OCI-LY1 (cell line): ENCODE measurements at regions not wholly inside any gene's neighbourhood (a gene's known extent, or its start where the extent isn't known, plus 50 kb on each side); places are given as distances from the start of the nearest gene placed in this dataset.
A peak's percentile ranks its signal among the peaks of the same experiment; 100 is the strongest.

Experiments
- H2AFZ ChIP-seq: fragments of 200-600 bp; sonication (generic), shearing (Covaris generic); 2 replicates; pipeline ENCODE4 v1.6.0; 2014; ENCODE audit warnings: antibody characterized with exemption, mild to moderate bottlenecking, low read length
- H3F3A ChIP-seq: fragments of 200-600 bp; sonication (generic), shearing (Covaris generic); 2 replicates; pipeline ENCODE4 v1.6.0; 2014; ENCODE audit warnings: mild to moderate bottlenecking, antibody characterized with exemption, low read length, moderate library complexity; ENCODE audit not compliant: insufficient read depth
- H3K27ac ChIP-seq: fragments of 200-600 bp; sonication (generic); 2 replicates; pipeline ENCODE4 v1.5.1; 2014; ENCODE audit warnings: low read length, mixed run types, mild to moderate bottlenecking, low read depth; ENCODE audit not compliant: poor library complexity, severe bottlenecking
- H3K27me3 ChIP-seq: fragments of 200-600 bp; sonication (generic); 2 replicates; pipeline ENCODE4 v1.6.0; 2014; ENCODE audit warnings: antibody characterized with exemption, mild to moderate bottlenecking, low read length, moderate library complexity; ENCODE audit not compliant: insufficient read depth
- H3K36me3 ChIP-seq: fragments of 200-600 bp; sonication (generic); 2 replicates; pipeline ENCODE4 v1.6.1; 2014; ENCODE audit warnings: mild to moderate bottlenecking, antibody characterized with exemption, low read length, moderate library complexity, mixed read lengths; ENCODE audit not compliant: insufficient read depth
- H3K4me1 ChIP-seq: fragments of 200-600 bp; sonication (generic); 2 replicates; pipeline ENCODE4 v1.5.1; 2014; ENCODE audit warnings: mild to moderate bottlenecking, low read length, moderate library complexity; ENCODE audit not compliant: insufficient read depth, severe bottlenecking
- H3K4me2 ChIP-seq: fragments of 200-600 bp; sonication (generic), shearing (Covaris generic); 2 replicates; pipeline ENCODE4 v1.6.1; 2014; ENCODE audit warnings: low read length
- H3K4me3 ChIP-seq: fragments of 200-600 bp; sonication (generic); 2 replicates; pipeline ENCODE4 v1.5.1; 2014; ENCODE audit warnings: low read length, low read depth, mild to moderate bottlenecking, mixed read lengths; ENCODE audit not compliant: poor library complexity, severe bottlenecking
- H3K79me2 ChIP-seq: fragments of 200-600 bp; shearing (Covaris generic); 2 replicates; pipeline ENCODE4 v1.6.1; 2016; ENCODE audit warnings: mixed run types, low read length, mixed read lengths; ENCODE audit not compliant: insufficient read depth
- H3K9ac ChIP-seq: fragments of 200-600 bp; sonication (generic), shearing (Covaris generic); 2 replicates; pipeline ENCODE4 v1.6.1; 2014; ENCODE audit warnings: mild to moderate bottlenecking, low read length, mixed read lengths
- H3K9me2 ChIP-seq: fragments of 200-600 bp; sonication (generic), shearing (Covaris generic); 2 replicates; pipeline ENCODE4 v1.6.1; 2014; ENCODE audit warnings: low read depth, mild to moderate bottlenecking, low read length, mixed read lengths
- H3K9me3 ChIP-seq: fragments of 200-600 bp; shearing (Covaris generic); 2 replicates; pipeline ENCODE4 v1.6.1; 2014; ENCODE audit warnings: low read length, mixed read lengths
- H4K20me1 ChIP-seq: fragments of 200-600 bp; sonication (generic), shearing (Covaris generic); 2 replicates; pipeline ENCODE4 v1.6.0; 2016; ENCODE audit warnings: mild to moderate bottlenecking, low read length; ENCODE audit not compliant: insufficient read depth
- CTCF ChIP-seq: fragments of 200-600 bp; sonication (generic), shearing (Covaris generic); IDR thresholded peaks from 2 replicates; pipeline ENCODE4 v1.5.1; 2017; ENCODE audit warnings: mild to moderate bottlenecking, antibody characterized with exemption, low read length, moderate library complexity, mixed read lengths
- EZH2 ChIP-seq: fragments of 200-600 bp; sonication (generic), shearing (Covaris generic); IDR thresholded peaks from 2 replicates; pipeline ENCODE4 v1.8.0; 2017; ENCODE audit warnings: borderline replicate concordance, mixed run types, mild to moderate bottlenecking, antibody characterized with exemption, low read length, moderate library complexity, mixed read lengths

GRCh38 chr13:62067821-62068220 lies 652.2 kb upstream of the PCDH20 start:
- TF ChIP-seq EZH2 = no peak
- TF ChIP-seq CTCF = no peak
- Histone ChIP-seq H3F3A (no peaks in the 10 kb centered on the region), H3K27ac (no peak overlapping the region), H3K9ac (no peak overlapping the region), H3K27me3 (no peaks in the 10 kb centered on the region), H3K9me3 (no peaks in the 10 kb centered on the region), H3K79me2 (no peaks in the 10 kb centered on the region), H2AFZ (peak overlapping the region; percentile 88), H3K4me2 (peak overlapping the region; percentile 33), H3K36me3 (no peaks in the 10 kb centered on the region), H3K9me2 (no peaks in the 10 kb centered on the region), H3K4me1 (peaks cover 10% of the 10 kb centered on the region), H4K20me1 (no peaks in the 10 kb centered on the region), H3K4me3 (no peak overlapping the region)

GRCh38 chr13:62065016-62065415 lies 649.4 kb upstream of the PCDH20 start:
- Histone ChIP-seq H3K4me3 (no peak overlapping the region), H3K9me3 (no peaks in the 10 kb centered on the region), H3K27ac (no peak overlapping the region), H3K9me2 (no peaks in the 10 kb centered on the region), H3K79me2 (no peaks in the 10 kb centered on the region), H3K4me1 (peaks cover 10% of the 10 kb centered on the region), H4K20me1 (no peaks in the 10 kb centered on the region), H3K36me3 (no peaks in the 10 kb centered on the region), H2AFZ (no peak overlapping the region), H3K9ac (no peak overlapping the region), H3F3A (no peaks in the 10 kb centered on the region), H3K27me3 (no peaks in the 10 kb centered on the region), H3K4me2 (no peak overlapping the region)
- TF ChIP-seq EZH2 (no peak), CTCF (no peak)

GRCh38 chr13:62061751-62062150 lies 646.1 kb upstream of the PCDH20 start:
- H3K4me1 ChIP-seq = no peaks in the 10 kb centered on the region
- TF ChIP-seq CTCF (no peak), EZH2 (no peak)
- no peaks in the 10 kb centered on the region for H4K20me1 ChIP-seq
- H3K4me2 ChIP-seq = no peak overlapping the region
- no peak overlapping the region for H3K9ac ChIP-seq
- no peak overlapping the region for H3K27ac ChIP-seq
- no peaks in the 10 kb centered on the region for H3F3A ChIP-seq
- H3K9me2 ChIP-seq = no peaks in the 10 kb centered on the region
- no peak overlapping the region for H2AFZ ChIP-seq
- H3K27me3 ChIP-seq = no peaks in the 10 kb centered on the region
- no peak overlapping the region for H3K4me3 ChIP-seq
- no peaks in the 10 kb centered on the region for H3K36me3 ChIP-seq
- H3K79me2 ChIP-seq = no peaks in the 10 kb centered on the region
- H3K9me3 ChIP-seq = no peaks in the 10 kb centered on the region
